Right lobe of liver (tissue), 4 donors: ENCODE measurements at regions not wholly inside any gene's neighbourhood (a gene's known extent, or its start where the extent isn't known, plus 50 kb on each side); places are given as distances from the start of the nearest gene placed in this dataset.

Experiments
- POLR2A ChIP-seq: fragments of 450-650 bp; IDR thresholded peaks from one replicate; pipeline ENCODE4 v1.6.1; 2017; ENCODE audit warnings: antibody characterized with exemption, mild to moderate bottlenecking
- TF ChIP-seq, protein P1 (sequence below), 4 donors: fragments of 200-600 bp in 3 of 4; fragments of 450-650 bp in 1 of 4; IDR thresholded peaks; one replicate each; pipeline versions ENCODE4 v1.5.1 to v1.8.0; 2016 to 2022; ENCODE audit warnings: antibody characterized with exemption in 4 of 4, mild to moderate bottlenecking in 2 of 4
- donor health status: DM: no; HTN: no; CAD: no.
- donor health status: DM: no; HTN: no; CAD: no.
- donor health status: DM: no; HTN: yes; CAD: no.

DNA sequence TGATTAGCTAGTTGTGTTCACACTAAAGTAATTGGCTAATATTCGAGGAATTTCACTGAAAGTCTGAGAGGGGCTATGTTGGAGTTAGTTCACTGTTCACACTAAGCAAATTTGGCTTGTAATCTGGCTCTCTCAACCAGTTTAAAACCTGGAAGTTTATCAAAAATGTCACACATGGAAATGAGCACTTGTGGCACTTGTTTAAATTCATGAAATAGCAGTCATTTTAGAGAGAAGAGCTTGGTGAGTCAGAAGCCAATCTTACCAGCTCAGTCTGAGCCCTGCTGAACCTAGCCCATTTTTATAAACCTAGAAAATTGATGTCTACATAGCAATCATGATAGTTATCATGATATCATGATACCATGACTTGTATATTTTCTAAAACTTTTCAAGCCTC lies 90.7 kb upstream of the JADE1 start:
- TF ChIP-seq, protein P1, sequence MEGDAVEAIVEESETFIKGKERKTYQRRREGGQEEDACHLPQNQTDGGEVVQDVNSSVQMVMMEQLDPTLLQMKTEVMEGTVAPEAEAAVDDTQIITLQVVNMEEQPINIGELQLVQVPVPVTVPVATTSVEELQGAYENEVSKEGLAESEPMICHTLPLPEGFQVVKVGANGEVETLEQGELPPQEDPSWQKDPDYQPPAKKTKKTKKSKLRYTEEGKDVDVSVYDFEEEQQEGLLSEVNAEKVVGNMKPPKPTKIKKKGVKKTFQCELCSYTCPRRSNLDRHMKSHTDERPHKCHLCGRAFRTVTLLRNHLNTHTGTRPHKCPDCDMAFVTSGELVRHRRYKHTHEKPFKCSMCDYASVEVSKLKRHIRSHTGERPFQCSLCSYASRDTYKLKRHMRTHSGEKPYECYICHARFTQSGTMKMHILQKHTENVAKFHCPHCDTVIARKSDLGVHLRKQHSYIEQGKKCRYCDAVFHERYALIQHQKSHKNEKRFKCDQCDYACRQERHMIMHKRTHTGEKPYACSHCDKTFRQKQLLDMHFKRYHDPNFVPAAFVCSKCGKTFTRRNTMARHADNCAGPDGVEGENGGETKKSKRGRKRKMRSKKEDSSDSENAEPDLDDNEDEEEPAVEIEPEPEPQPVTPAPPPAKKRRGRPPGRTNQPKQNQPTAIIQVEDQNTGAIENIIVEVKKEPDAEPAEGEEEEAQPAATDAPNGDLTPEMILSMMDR (IDR thresholded peaks at IDR 0.05): no peak
- no peak for TF ChIP-seq POLR2A
